Stimulated activated naive CD4-positive, alpha-beta T cell treated with Interleukin-2 at 50 U/mL for 16 hours (primary cell): ENCODE measurements at regions not wholly inside any gene's neighbourhood (a gene's known extent, or its start where the extent isn't known, plus 50 kb on each side); places are given as distances from the start of the nearest gene placed in this dataset.

ENCODE experiments used
- DNase-seq: peaks from one replicate; lab custom pipeline; 2025; lab: John Stamatoyannopoulos, UW

- DNase-seq: no peak
Measured at GRCh38 chr4:153076861-153077260, 127.4 kb upstream of the TRIM2 start.

- no peak for DNase-seq
Measured at GRCh38 chr4:153079857-153080391, 124.3 kb upstream of the TRIM2 start.

- DNase-seq: no peak
Measured at GRCh38 chr4:153081006-153081580, 123.2 kb upstream of the TRIM2 start.

- DNase-seq: no peak
Measured at GRCh38 chr4:153081693-153082092, 122.5 kb upstream of the TRIM2 start.

GRCh38 chr4:153082322-153083301, 121.6 kb upstream of the TRIM2 start:
- DNase-seq: no peak

- DNase-seq: peak; percentile 24
Measured at GRCh38 chr4:153083447-153083947, 120.7 kb upstream of the TRIM2 start.

- no peak for DNase-seq
Measured at GRCh38 chr4:153084224-153084979, 119.8 kb upstream of the TRIM2 start.

GRCh38 chr4:153084980-153085630, 119.1 kb upstream of the TRIM2 start:
- DNase-seq: peak; percentile 77

GRCh38 chr4:153087671-153088194, 116.5 kb upstream of the TRIM2 start:
- no peak for DNase-seq

GRCh38 chr4:153089742-153090141, 114.5 kb upstream of the TRIM2 start:
- no peak for DNase-seq

- no peak for DNase-seq
Measured at GRCh38 chr4:153090181-153090580, 114.1 kb upstream of the TRIM2 start.

GRCh38 chr4:153090670-153091385, 113.4 kb upstream of the TRIM2 start:
- DNase-seq: no peak

GRCh38 chr4:153093396-153093795, 110.8 kb upstream of the TRIM2 start:
- DNase-seq: no peak

- DNase-seq: no peak
Measured at GRCh38 chr4:153093802-153094201, 110.4 kb upstream of the TRIM2 start.

GRCh38 chr4:153094435-153094834, 109.8 kb upstream of the TRIM2 start:
- DNase-seq: no peak

GRCh38 chr4:153095448-153096204, 108.6 kb upstream of the TRIM2 start:
- no peak for DNase-seq

- no peak for DNase-seq
Measured at GRCh38 chr4:153096344-153096743, 107.9 kb upstream of the TRIM2 start.

GRCh38 chr4:153098427-153098826, 105.8 kb upstream of the TRIM2 start:
- no peak for DNase-seq

- no peak for DNase-seq
Measured at GRCh38 chr4:153099391-153100140, 104.7 kb upstream of the TRIM2 start.
